ENCODE measurements at regions not wholly inside any gene's neighbourhood (a gene's known extent, or its start where the extent isn't known, plus 50 kb on each side); places are given as distances from the start of the nearest gene placed in this dataset.
"Not testable (repeated sequence)": the region's sequence is repeated elsewhere in the genome, so short reads cannot be mapped to it uniquely, and the experiment has no call there.

DNA sequence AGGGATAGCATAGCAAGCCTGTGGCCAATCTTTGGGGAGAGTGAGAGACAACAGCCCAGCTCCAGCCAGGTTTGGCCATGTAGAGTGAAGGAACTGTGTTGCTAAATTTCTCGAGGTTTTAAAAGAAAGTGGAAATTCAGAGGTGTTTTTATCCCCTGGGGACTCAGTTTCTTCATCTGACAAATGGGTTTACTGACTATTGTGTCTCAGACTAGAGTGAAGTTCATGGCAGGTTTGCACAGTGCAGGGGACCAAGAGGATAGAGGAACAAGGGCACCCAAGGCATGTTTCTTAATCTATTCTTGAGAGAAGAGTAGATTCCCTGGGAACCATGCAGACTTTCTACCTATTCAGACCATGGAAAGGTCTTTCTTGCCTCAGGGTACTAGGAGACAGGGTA, 555.8 kb upstream of the C16orf82 start:
- no peak for ATAC-seq

DNA sequence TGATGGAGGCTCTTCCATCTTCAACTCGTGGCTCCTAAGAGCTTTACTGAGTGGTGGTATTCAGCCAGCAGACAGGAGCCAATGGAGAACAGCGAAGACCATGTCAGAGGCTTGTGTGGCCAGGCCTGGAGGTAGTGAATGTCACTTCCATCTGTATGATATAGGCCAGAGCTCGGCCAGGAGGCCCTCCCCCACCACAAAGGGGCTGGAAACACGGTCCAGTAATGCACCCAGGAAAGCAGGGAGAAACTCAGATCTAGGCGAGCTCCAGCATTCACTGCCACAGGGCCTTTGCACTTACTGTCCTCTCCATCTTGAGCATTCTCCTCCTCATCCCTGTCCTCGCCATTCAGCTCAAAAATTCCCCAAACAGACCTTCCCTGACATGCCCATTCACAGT, 555.3 kb upstream of the C16orf82 start:
- ATAC-seq: no peak

DNA sequence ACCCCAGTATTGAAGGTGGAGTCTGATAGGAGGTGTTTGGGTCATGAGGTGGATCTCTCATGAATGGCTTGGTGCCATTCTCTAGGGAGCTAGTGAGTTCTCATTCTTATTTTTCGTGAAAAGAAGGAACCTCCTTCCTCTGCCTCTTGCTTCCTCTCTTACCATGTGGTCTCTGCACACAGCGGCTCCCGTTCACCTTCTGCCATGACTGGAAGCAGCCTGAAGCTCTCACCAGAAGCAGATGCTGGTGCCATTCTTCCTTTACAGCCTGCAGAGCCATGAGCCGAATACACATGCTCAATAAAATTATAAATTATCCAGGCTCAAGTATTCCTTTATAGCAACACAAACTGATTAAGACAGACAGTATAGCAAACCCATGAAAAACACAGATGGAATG, 545.1 kb upstream of the C16orf82 start:
- no peak for ATAC-seq

DNA sequence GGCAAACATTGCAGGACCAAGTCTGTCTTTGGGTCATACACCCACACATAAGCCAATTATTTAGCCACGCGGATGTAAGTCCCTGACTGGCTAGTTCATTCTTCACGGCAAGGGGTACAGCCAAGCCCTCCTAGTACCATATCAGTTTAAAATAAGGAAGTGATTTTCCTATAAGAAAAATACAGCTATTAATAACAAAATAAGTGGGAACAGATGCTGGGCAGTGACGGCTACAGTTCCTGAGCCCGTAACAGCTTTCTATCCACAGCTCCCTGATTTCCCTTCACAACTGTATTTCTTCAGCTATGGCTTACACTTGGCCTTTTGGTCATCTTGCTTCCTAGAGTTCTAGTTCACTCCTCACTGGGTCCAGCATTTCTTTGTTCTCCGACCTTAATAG, 542.4 kb upstream of the C16orf82 start:
- no peak for ATAC-seq

DNA sequence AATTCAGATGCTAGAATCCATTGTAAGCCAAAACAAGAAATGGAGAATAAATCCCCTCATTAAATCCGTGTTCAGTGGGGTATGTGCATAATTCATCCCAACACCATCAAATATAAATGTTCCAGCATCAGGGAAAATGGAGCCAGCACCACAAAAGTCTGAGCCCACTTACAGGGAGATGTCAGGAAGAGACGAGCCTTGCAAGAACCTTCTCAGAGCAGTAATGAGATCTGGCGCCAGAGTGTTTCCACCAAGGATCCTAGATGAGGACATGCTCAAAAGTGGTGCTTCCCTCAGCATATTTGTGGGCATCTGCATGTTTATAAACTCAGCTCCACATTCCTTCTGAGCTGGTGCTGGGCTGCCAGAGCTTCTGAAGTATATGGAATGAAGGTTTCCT, 541.9 kb upstream of the C16orf82 start:
- ATAC-seq: no peak

DNA sequence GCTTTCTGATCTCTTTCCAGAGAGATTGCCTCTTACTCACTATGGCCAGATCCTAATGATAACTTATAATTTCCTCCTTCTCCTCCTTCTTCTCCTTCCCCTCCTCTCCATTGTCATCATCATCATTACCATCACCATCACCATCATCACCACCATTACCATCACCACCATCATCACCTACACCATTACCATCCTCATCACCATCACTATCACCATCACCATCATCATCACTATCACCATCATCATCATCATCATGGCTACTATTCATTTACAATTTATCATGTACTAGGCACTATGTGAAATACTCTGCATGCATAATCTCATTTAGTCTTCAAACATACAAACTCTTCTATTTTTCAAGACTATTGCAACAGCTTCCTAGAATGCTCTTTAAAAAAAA, 540.9 kb upstream of the C16orf82 start:
- ATAC-seq: no peak

DNA sequence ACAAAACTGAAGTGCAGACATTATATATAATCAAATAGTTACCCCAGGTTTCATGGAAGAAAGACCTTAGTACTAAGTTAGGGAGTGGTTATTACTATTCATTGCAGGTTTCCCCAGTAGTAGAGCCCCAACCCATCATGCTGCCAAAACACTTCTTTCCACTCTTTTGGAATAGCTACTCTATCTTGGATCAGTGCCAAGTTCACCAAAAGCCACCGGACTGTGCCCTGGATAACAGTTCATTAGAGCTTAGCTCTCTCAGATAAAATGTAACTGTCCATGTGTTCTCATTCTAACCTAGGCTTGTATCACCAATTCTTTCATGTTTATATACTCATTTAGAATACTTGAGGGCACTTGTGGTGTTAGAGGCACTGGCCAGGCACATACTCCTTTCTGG, 540.1 kb upstream of the C16orf82 start:
- ATAC-seq: no peak

DNA sequence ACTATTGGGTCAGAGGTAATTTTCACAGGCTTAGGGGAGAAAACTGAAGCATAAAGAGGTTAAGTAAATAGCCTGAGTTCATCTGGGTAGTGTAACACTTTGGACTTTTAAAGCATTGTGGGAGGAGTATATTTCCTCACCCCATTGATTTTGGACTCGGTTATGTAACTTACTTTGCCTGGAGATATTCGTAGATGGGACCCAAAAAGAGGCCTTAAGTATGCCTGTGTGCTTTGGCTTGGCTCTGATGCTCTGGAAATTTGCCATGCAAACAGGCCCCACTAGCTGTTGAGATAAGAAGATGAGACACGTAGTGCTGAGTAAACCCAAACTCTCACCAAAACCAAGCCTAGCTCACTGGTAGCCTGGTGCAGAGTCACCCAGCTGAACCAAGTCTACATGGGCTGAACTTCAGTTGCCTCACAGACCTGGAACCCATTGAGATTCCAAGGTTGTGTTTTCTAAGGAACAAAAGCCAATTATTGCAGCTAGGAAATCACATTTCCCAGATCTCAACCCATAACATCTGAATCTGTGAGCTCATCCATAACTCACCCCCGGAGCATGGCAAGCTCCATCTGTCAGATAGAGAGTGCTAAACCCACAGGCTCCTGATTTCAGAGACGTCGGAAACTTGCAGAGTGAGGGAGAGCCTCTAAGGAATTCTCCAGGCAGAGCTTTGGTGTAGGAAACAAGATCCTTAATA, 536.0 kb upstream of the C16orf82 start:
- ATAC-seq: no peak

DNA sequence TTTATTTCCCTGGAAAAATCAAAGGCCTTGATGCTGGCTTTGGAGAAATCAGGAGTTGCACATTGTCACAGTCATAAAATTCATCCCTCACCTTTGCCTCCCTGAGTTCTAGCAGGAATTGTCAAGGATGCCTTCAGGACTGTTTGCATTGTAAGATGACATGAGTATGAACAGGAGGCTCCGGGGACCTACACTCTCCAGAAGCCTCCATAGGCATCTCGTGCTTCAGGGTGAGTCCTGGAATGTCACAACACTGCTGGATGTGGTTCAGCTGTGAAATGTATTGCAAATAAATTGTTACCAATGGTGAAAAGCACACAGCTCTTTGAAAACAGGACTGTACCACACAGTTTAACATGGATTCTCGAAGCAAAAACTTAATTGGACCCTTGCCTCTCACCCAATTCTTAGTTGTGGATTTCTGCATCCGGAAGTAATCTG, 535.4 kb upstream of the C16orf82 start:
- ATAC-seq: no peak

DNA sequence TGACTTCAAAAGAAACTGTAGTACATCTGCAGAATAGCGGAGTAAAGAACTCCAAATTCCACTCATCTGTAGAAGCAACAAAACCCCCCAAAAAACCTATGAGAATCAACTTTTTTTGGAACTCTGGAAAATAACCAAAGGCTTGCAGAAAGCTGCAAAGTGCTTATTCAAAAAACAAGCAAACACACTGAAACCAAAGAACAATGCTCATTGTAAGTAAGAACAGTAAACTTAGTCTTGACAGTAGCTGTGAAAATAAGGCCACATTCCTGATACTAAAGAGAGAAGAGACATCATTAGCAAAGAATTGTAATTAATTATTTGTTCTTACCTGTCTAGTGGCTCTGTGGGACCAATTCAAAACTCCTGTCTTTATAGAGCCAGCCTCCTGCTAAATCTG, 534.3 kb upstream of the C16orf82 start:
- ATAC-seq: no peak

DNA sequence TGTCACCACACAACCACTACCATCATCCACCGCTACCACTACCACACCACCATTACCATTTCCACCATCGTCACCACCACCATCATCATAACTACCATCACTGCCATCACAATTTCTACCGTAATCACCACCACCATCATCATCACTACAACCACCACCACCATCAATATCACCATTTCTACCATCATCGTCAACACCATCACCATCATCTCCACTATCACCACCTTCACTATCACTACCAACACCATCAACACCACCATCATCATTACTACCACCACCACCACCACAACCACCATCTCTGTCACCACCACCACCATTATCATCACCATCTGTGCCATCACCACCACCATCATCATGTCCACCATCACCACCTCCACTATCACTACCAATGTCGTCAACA, 524.5 kb upstream of the C16orf82 start:
- no peak for ATAC-seq

DNA sequence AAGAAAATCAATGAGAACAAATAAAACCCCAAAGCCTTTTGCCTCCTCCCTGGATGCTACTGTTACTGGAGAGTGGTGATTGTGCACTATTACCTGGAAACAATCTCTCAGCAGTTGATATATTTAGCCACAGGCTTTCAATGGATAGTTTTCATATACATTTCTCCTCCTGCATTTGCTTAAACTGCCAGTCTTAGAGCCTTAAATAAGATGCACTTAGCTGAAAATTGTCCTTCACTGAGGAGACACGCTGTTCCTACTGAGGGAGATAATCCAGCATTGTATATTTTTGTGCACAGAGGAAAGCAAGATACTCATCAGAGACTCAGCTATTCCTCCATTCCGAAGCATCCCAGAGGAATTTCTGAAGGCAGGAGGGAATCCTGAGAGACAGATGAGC, 520.2 kb upstream of the C16orf82 start:
- ATAC-seq: no peak

DNA sequence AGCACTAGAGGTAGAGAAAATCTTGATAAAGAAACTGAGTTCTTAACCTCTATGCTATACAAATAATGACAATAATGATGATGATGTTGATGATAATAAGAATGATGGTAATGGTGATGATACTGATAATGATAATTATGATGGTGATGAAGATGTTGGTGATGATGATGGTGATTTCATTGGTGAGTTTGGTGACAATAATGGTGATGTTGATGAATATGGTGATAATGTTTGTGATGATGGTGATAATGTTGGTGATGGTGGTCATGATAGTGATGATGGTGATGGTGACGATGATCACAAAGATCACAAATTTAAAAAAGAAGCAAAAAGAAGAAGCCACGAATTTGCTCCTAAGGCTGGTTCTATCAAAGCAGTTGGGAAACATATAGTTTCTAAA, 519.0 kb upstream of the C16orf82 start:
- no peak for ATAC-seq

DNA sequence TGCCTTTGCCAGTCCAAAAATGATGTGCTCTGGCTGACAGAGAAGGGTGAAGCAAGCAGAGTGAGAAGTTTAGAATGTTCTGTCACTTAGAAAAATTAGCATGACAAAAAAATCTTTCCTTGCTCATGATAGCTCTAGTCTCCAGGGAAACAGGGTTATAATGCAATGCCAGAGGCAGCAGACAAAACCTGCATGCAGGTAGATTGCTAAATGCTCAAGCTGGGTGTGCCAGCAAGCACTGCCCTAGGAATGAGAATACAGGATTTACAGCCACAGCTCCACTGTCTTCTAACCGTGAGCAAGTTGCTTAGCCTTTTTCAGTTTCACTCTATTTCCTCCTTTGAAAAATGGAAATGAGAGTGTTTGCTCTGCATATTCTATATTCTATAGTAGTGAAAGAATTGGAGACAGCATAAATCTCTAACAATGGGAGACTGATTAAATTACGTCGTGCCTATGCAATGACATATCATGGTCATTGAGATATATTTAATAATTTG, 516.6 kb upstream of the C16orf82 start:
- no peak for ATAC-seq

DNA sequence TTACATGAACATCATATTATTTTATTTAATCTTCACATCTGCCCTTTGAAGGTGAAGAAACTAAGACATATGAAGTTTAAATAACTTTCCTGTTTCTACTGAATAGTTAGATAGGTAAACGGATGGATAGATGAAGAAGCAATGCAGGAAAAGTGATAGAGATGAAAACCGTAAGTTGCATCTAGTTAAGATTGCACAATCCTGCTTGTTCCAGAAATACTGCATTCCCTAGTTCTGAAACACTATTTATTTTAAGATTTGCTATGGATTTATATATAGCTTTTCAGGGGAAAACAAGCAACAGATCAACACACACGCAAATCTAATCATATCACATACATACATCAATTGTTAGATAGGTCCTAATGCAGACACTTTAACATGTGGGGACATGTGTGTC, 512.7 kb upstream of the C16orf82 start:
- ATAC-seq: no peak

DNA sequence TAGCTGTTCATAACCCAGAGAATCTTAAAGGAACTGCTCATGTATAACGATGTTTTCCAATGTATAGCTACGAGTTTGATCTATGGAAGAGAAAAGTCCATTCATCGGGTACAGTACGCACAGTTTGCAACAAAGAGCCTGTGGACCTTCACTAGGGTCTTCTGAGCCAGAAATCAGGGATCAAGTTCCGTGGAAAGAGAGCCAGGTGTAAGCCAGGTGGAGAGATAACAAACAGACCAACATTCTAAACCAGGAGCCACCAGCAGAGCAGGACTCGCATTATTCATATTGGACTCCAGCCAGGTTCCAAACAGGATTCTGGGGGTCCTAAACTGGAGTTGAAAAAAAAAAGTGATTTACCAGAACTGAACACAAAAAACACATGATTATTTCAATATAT, 505.4 kb upstream of the C16orf82 start:
- no peak for ATAC-seq

DNA sequence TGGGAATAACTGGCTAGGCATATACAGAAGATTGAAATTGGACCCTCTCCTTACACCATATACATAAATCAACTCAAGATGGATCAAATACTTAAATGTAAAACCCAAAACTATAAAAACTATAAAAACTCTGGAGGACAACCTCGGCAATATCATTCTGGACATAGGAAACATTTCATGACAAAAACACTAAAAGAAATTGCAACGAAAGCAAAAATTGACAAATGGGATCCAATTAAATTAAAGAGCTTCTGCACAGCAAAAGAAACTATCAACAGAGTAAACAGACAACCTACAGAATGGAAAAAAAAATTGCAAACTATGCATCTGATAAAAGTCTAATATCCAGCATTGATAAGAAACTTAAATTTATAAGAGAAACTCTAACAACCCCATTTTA, 503.7 kb upstream of the C16orf82 start:
- ATAC-seq: no peak

DNA sequence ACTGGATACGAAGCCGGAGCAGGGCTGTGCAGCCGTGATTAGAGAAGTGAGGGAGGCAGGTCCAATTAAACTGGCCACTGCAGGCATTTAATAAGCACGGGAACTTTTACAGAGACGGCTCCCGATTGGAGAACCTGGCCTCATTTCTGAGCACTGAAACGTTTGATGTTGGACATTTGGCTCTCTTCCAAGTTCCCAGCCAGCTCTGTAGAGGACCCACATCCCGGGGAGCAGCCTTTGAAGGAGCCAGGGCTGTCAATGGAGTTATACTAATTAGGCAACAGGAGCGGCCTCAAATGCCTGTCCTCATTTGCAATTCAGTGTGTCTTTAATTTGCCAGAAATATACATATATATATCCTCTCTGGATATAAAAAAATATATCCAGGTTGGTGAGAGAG, 499.4 kb upstream of the C16orf82 start:
- ATAC-seq: no peak

DNA sequence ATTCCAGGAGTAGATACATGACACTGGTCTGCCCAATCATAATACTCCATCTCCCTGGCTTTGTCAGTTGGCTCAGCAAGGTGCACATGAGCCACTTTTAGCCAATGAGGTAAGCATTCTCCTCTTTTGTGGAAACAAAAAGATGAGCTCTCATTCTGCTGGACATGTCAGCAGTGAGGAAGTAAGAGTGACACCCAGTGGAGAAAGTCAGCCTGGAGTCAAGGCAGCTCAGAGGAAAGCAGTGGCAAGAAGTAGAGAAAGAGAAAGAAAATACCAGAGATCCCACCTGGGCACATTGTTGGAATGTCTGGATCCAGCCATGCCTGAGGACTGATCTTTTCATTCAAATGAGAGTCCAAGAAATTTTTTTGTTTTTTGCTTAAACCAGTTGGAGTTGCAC, 496.9 kb upstream of the C16orf82 start:
- no peak for ATAC-seq

DNA sequence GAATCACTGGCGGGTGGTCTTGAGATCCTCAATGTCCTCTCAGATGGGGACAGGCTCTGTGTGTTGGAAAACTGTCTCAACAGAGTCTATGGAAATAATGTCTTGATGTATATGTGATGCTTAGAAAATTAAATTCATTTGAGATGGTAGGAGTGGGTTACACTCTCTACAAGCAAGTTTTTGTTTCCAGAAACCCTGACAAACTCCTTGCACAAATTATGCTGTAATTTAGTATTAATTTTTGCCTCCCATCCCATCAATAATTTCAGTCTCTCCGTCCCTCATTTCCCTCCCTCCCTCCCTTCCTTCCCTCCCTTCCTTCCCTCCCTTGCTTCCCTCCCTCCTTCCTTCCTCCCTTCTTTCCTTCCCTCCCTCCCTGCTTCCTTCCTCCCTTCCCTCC, 488.0 kb upstream of the C16orf82 start:
- ATAC-seq: no peak

DNA sequence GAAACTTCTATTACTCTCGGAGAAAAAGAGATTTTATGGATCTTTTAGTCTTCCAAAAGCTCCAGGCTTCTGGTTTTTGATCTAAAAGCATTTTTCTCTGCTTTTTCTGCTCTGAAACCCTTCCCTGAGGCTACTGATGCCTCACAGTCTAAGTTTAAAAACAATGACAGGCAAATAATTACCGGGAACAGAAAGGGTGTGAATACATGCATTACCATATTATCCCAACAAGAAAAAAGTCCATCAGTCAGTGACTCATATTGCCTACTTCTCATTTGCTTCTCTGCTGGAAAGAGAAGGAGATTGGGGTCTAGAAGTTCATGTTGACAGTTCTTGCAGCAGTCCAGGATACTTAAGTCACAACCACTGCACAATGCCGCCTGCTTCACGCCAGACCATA, 482.9 kb upstream of the C16orf82 start:
- ATAC-seq: no peak

DNA sequence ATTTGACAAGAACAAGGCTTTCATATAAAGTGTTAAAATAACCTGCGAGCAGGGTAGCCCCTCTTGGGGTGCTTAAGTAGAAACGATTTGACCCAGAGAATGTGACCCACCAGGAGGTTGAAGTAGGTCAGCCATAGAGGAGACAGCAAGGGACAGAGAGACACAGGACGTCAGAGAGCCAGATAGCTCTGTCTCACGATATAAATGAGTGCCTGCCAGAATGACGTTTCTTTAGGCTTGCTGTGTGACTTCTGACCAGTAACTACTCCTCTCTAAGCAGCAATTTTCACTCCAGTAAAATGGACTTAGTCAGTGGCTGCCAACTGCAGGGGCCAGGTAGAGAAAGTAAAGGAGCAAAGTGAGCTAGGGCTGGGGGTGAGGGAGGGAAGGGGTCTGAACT, 473.0 kb upstream of the C16orf82 start:
- no peak for ATAC-seq

DNA sequence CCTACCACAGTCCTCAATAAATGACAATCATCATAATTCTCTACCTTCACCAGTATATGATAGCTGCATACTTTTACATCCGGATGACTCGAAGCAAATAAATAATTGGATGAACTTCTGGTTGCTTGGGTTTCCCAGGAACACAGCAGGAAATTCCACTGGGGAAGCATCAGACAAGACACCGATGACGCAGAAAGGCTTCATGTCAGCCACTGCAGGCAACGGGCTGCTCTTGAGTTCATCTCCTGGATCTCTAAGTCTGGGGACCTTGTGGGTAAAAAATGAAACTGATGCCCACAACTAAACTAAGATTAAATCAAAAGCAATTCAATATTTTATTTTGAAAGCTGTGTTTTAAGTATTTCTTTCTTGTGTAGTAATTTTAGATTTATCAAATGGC, 472.1 kb upstream of the C16orf82 start:
- ATAC-seq: no peak

DNA sequence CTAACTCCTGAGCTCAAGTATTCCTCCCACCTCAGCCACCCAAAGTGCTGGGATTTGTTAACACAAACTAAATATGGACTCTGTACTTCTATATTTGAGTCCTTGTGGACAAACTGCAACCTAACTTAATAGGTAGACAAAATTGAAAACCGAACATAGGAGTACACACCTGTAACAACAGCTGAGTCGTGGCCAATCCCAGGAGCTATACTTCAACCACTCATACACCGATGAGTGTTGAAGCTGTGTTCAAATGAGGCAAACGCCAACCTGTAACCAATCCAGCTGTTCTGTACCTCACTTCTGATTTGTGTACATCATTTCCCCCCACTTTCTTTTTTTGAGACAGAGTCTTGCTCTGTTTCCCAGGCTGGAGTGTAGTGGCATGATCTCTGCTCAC, 471.5 kb upstream of the C16orf82 start:
- ATAC-seq: no peak

DNA sequence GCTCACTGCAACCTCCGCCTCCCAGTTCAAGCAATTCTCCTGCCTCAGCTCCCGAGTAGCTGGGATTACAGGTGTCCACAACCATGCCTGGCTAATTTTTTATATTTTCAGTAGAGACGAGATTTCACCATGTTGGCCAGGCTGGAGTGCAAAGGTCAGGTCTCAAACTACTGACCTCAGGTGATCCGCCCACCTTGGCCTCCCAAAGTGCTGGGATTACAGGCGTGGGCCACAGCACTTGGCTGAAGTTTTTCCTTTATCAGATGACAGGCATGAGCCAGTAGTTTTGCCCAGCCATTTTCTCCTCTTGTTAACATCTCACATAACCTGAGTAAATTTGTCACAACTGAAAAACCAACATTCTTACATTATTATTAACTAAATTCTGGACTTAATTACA, 470.7 kb upstream of the C16orf82 start:
- not testable (repeated sequence) for ATAC-seq
